ENCODE measurements at regions not wholly inside any gene's neighbourhood (a gene's known extent, or its start where the extent isn't known, plus 50 kb on each side); places are given as distances from the start of the nearest gene placed in this dataset.

- TF ChIP-seq EZH2phosphoT487 (IDR thresholded peaks at IDR 0.05; ENCODE audit: unreplicated experiment) = no peak
- TF ChIP-seq STAT1 (IDR thresholded peaks at IDR 0.05; ENCODE audit: unreplicated experiment) = no peak
- TF ChIP-seq ZNF114 (CRISPR knock-in tag; IDR thresholded peaks at IDR 0.05) = no peak
- no peak for TF ChIP-seq CREB1 (CRISPR knock-in tag; IDR thresholded peaks at IDR 0.05; ENCODE audit: low read depth)
- TF ChIP-seq NANOG (IDR thresholded peaks at IDR 0.05; ENCODE audit: borderline replicate concordance) = no peak
Observed at GRCh38 chr5:117246424-117246823, 671.8 kb upstream of the SEMA6A start (continued).

- ATAC-seq (no peak), DNase-seq (ENCODE audit: low spot score) (no peak)
- peaks cover 7% of the 10 kb centered on the region for H3K36me3 Mint-ChIP-seq (ENCODE audit: low read depth)
- peak overlapping the region; percentile 53; the same call in 1 of the 2 replicates for H2AFZ ChIP-seq
- H3K4me2 ChIP-seq = no peak overlapping the region
- H3K4me3 Mint-ChIP-seq = no peak overlapping the region
- no peaks in the 10 kb centered on the region for H3K27me3 Mint-ChIP-seq (ENCODE audit: insufficient read depth, low read depth, poor library complexity)
- H3K4me1 ChIP-seq (ENCODE audit: insufficient read depth) = 0 out of 2 replicates have a peak, but pooled peaks cover 4% of the 10 kb centered on the region
- no peaks in the 10 kb centered on the region for H3K27me3 ChIP-seq (ENCODE audit: insufficient read depth)
- no peak overlapping the region for H3K27ac Mint-ChIP-seq
- H3K4me3 ChIP-seq = no peak overlapping the region
- H3K36me3 ChIP-seq (ENCODE audit: insufficient read depth) = 0 out of 2 replicates have a peak, but pooled peaks cover 3% of the 10 kb centered on the region
- H3K4me1 Mint-ChIP-seq = peaks cover 4% of the 10 kb centered on the region; the same call in 2 of the 3 replicates
- no peaks in the 10 kb centered on the region for H4K20me1 ChIP-seq (replicated peaks; ENCODE audit: insufficient read depth)
- no peaks in the 10 kb centered on the region for H3K79me2 ChIP-seq (replicated peaks; ENCODE audit: insufficient read depth)
- H3K9me3 Mint-ChIP-seq = peaks cover 19% of the 10 kb centered on the region
- no peaks in the 10 kb centered on the region for H3F3A ChIP-seq (replicated peaks; ENCODE audit: low read depth)
- no peak overlapping the region for H3K27ac ChIP-seq (ENCODE audit: low read depth)
- TF ChIP-seq REST (IDR thresholded peaks at IDR 0.05; ENCODE audit: unreplicated experiment) = no peak
- no peak for TF ChIP-seq EZH2 (IDR thresholded peaks at IDR 0.05; ENCODE audit: low read depth, unreplicated experiment)
- TF ChIP-seq ZNF114 (CRISPR knock-in tag; IDR thresholded peaks at IDR 0.05) = no peak
- TF ChIP-seq CREB1 (CRISPR knock-in tag; IDR thresholded peaks at IDR 0.05; ENCODE audit: low read depth) = no peak
- TF ChIP-seq STAT1 (IDR thresholded peaks at IDR 0.05; ENCODE audit: unreplicated experiment) = no peak
- TF ChIP-seq JUNB (IDR thresholded peaks at IDR 0.05; ENCODE audit: unreplicated experiment) = no peak
- no peaks in the 10 kb centered on the region for H3K9me2 ChIP-seq (ENCODE audit: insufficient read depth)
Observed at GRCh38 chr5:117245130-117245529, 670.5 kb upstream of the SEMA6A start.

- H3K79me2 ChIP-seq (replicated peaks; ENCODE audit: insufficient read depth) = no peaks in the 10 kb centered on the region
- TF ChIP-seq CTCF (conservative IDR thresholded peaks at IDR 0.05; ENCODE audit: low read depth in 2 of 2) (no peak), NANOG (IDR thresholded peaks at IDR 0.05; ENCODE audit: borderline replicate concordance) (no peak), EZH2 (IDR thresholded peaks at IDR 0.05; ENCODE audit: low read depth, unreplicated experiment) (no peak)
Observed at GRCh38 chr5:117242028-117242427, 667.4 kb upstream of the SEMA6A start.

More at GRCh38 chr5:117242028-117242427, 667.4 kb upstream of the SEMA6A start:
- H3K27me3 Mint-ChIP-seq (ENCODE audit: insufficient read depth, low read depth, poor library complexity) = no peaks in the 10 kb centered on the region
- H3K27me3 ChIP-seq (ENCODE audit: insufficient read depth) = no peaks in the 10 kb centered on the region
- H3K9me2 ChIP-seq (ENCODE audit: insufficient read depth) = no peaks in the 10 kb centered on the region
- H3K27ac Mint-ChIP-seq = no peak overlapping the region
- no peak overlapping the region for H3K4me3 ChIP-seq
- H3K36me3 ChIP-seq (ENCODE audit: insufficient read depth) = 0 out of 2 replicates have a peak, but pooled peaks cover 3% of the 10 kb centered on the region
- peaks cover 19% of the 10 kb centered on the region for H3K9me3 Mint-ChIP-seq
- DNase-seq (ENCODE audit: low spot score) (no peak), ATAC-seq (no peak)
- 0 out of 2 replicates have a peak, but pooled peaks cover 4% of the 10 kb centered on the region for H3K4me1 ChIP-seq (ENCODE audit: insufficient read depth)
- H3K36me3 Mint-ChIP-seq (ENCODE audit: low read depth) = peaks cover 7% of the 10 kb centered on the region
- peaks cover 4% of the 10 kb centered on the region; the same call in 2 of the 3 replicates for H3K4me1 Mint-ChIP-seq
- H3K4me3 Mint-ChIP-seq = no peak overlapping the region
- no peaks in the 10 kb centered on the region for H3F3A ChIP-seq (replicated peaks; ENCODE audit: low read depth)
- no peak overlapping the region for H2AFZ ChIP-seq
- no peaks in the 10 kb centered on the region for H4K20me1 ChIP-seq (replicated peaks; ENCODE audit: insufficient read depth)
- H3K27ac ChIP-seq (ENCODE audit: low read depth) = no peak overlapping the region
- H3K4me2 ChIP-seq = no peak overlapping the region

All from GM23338 (cell line).